Pancreas (tissue), 10 donors: ENCODE measurements at regions not wholly inside any gene's neighbourhood (a gene's known extent, or its start where the extent isn't known, plus 50 kb on each side); places are given as distances from the start of the nearest gene placed in this dataset.
A peak's percentile ranks its signal among the peaks of the same experiment; 100 is the strongest.

Source experiments
- ATAC-seq, 4 donors: fragments of 200-7000 bp; cut with Tn5 transposase; one replicate each; pipeline versions ENCODE4 v1.8.0 to v1.9.1; 2020; ENCODE audit warnings: mild to moderate bottlenecking in 4 of 4, moderate library complexity in 4 of 4
- DNase-seq, 6 donors: peaks; one replicate each; pipeline ENCODE4 v3.0.0-alpha.2; 2020
- FAIRE-seq: peaks from 2 replicates; lab custom pipeline; 2012; peaks lifted over from hg19 to GRCh38; lab: Jason Lieb, UNC
- H3K27ac ChIP-seq, 4 donors: fragments of 200-600 bp; sonication (generic); 1 replicate in 3 of 4; 2 replicates in 1 of 4; pipeline versions ENCODE4 v1.5.0 to v1.8.0; 2020
- H3K27me3 ChIP-seq, 4 donors: fragments of 200-600 bp; one replicate each; pipeline ENCODE4 v1.8.0; 2021
- H3K36me3 ChIP-seq, 3 donors: fragments of 200-600 bp; sonication (generic) in 1 of 3; one replicate each; pipeline versions ENCODE4 v1.5.0 to v1.8.0; 2020 to 2021
- H3K4me1 ChIP-seq, 3 donors: fragments of 200-600 bp; one replicate each; pipeline ENCODE4 v1.8.0; 2021
- H3K4me3 ChIP-seq, 4 donors: fragments of 200-600 bp; sonication (generic) in 2 of 4; one replicate each; pipeline versions ENCODE4 v1.5.0 to v1.8.0; 2020 to 2021
- H3K9me3 ChIP-seq, 4 donors: fragments of 200-600 bp; one replicate each; pipeline ENCODE4 v1.8.0; 2021
- CTCF ChIP-seq, 4 donors: fragments of 200-600 bp; sonication (generic) in 3 of 4; IDR thresholded peaks; one replicate each; pipeline versions ENCODE4 v1.5.0 to v1.8.0; 2021; ENCODE audit warnings: antibody characterized with exemption in 4 of 4
- WGBS, 2 donors: extraction: QIAGEN DNeasy Blood & Tissue Kit; methylation state at CpG; one replicate each; pipeline ENCODE4 v1.1.7; 2013; 5-methylcytosine and 5-hydroxymethylcytosine counted together
- intact Hi-C, 3 donors: fragments of 100-400 bp; cut with DNase I; formaldehyde crosslinking; loops; one replicate each; pipeline versions ENCODE4 v1.11.1 to v1.14.2; 2022
- donor health status: healthy with polysubstance abuse.
- donor health status: DM: no; HTN: no; CAD: no; lungs with moderate emphysema.
- donor health status: DM: no; HTN: no; CAD: no.
- donor health status: control.
- donor health status: control.
- donor health status: Bipolar disorder and iron deficiency.
- donor health status: DM: yes; HTN: yes; CAD: no.
- donor health status: DM: no; HTN: no; CAD: no.
- donor health status: DM: no; HTN: no; CAD: no.
- donor health status: DM: yes; HTN: yes; CAD: no.

DNA sequence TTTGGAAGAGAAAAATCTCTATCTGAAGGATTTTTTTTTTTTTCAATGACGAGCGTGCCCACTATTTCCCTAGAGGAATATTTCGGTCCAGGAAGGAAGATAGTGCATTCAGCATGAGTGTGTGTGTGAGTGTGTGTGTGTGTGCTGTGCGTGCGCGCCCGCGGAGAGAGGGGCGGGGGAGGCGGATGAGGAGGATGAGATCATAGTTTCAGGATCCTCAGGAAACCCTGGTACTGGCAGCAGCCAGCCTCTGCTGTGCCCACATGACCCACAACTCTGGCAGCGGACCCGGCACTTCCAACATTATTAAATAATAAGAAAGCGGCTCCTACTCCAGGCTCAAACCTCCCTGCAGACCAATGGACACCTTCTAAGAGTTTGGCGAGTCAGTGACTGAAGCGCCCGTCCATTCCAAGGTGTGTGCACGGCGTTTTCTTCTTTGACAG is 217.0 kb upstream of the DTNA start:
- H3K36me3 ChIP-seq = no peaks in the 10 kb centered on the region
- intact Hi-C loops = no loop called here
- H3K4me3 ChIP-seq = peak overlapping the region; percentile 60 to 77 (median 72)
- H3K27ac ChIP-seq = peak overlapping the region; percentile 79 to 95 (median 90)
- no peaks in the 10 kb centered on the region for H3K9me3 ChIP-seq
- DNase-seq (peak; percentile 87 to 94 (median 90)), ATAC-seq (peak; percentile 92 to 96 (median 93)), FAIRE-seq (no peak)
- WGBS, 2 donors = 0 to 2% methylated on average over 18 of the region's 18 CpGs
- H3K27me3 ChIP-seq = no peaks in the 10 kb centered on the region
- H3K4me1 ChIP-seq = peaks cover 5 to 20% (median 12%) of the 10 kb centered on the region in 3 donors
- no peak for TF ChIP-seq CTCF (IDR thresholded peaks at IDR 0.05)

DNA sequence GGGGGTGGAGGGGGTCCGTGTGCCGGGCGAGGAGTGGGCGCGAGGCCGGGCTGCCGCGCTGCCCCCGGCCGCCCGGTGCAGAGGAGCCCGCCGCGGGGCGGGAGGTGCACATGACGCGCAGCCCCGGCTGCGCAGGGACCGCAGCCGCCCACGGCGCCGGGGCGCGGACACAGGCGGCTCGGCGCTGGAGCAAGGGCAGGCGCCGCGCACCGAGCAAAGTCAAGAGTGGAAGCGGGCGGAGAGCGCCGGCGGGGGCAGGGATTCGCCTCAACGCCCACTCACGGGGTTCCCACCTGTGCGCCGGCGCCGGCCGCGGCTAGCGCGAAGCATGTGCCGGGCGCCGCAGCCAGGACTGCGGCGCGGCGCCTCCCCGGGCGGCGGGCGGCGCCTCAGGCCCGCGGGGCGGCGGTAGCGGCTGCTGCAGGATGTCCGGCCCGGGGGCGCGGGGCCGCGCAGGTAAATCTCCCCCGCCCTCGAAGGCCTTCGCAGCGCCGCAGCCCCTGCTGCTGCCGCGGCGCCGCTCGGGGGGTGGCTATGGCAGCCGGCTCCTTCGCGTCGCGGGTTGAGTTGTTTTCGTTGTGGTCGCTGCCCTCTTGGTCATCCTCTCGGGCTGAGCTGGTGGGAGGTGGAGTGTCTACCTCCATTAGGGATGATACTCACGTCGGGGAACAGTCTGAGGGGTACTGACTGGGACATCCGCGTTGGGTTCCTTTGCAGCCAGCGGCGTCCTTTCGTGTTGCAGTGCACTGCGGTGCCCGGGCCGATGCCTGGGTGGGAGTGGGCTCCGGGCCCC is 216.3 kb upstream of the DTNA start:
- FAIRE-seq (no peak), DNase-seq (peak; percentile 56 to 80 (median 66)), ATAC-seq (peak; percentile 75 to 84 (median 78))
- intact Hi-C loops = no loop called here
- Histone ChIP-seq H3K27me3 (no peaks in the 10 kb centered on the region), H3K4me3 (peak overlapping the region; percentile 60 to 77 (median 72)), H3K27ac (peak overlapping the region; percentile 79 to 95 (median 90)), H3K4me1 (peaks cover 5 to 20% (median 12%) of the 10 kb centered on the region in 3 donors), H3K9me3 (no peaks in the 10 kb centered on the region), H3K36me3 (no peaks in the 10 kb centered on the region)
- no peak for TF ChIP-seq CTCF (IDR thresholded peaks at IDR 0.05)
- WGBS, 2 donors = 0 to 1% methylated on average over 53 to 101 of the region's 101 CpGs

GRCh38 chr18:34494359-34494696 is 215.8 kb upstream of the DTNA start:
- Histone ChIP-seq H3K27ac (peak overlapping the region; percentile 79 to 95 (median 90)), H3K4me3 (peak overlapping the region; percentile 60 to 77 (median 72)), H3K9me3 (no peaks in the 10 kb centered on the region), H3K4me1 (peaks cover 5 to 20% (median 12%) of the 10 kb centered on the region in 3 donors), H3K36me3 (no peaks in the 10 kb centered on the region), H3K27me3 (no peaks in the 10 kb centered on the region)
- FAIRE-seq (no peak), ATAC-seq (peak; percentile 5 to 26 (median 19)), DNase-seq (peak in 5 of 6 donors; percentile 15 to 66 (median 28))
- 3% methylated on average over 16 of the region's 16 CpGs for WGBS, 2 donors
- no peak for TF ChIP-seq CTCF (IDR thresholded peaks at IDR 0.05)
- intact Hi-C loops = no loop called here

DNA sequence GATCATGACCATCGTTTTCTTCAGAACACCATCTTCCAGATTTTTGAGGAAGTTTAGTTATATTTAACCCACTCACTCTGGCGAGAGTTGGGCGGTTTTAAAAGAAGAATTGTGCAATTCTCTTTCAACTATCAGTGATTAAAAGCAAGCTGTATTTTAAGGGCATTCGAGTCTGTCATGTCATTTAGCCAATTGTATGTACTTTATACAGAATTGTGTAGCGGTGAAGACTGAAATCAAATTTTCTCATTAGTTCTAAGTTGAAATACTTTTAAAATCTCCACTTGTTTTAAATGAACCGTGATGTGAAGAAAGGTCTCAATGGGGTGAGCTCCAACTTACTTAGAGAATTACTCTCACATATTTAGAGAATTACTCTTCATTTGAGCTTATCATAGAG is 214.6 kb upstream of the DTNA start:
- no peaks in the 10 kb centered on the region for H3K27me3 ChIP-seq
- DNase-seq = no peak
- no peak for FAIRE-seq
- H3K36me3 ChIP-seq = no peaks in the 10 kb centered on the region
- H3K27ac ChIP-seq = peak overlapping the region in 1 of 4 donors; percentile 90
- intact Hi-C loops = no loop called here
- ATAC-seq = no peak
- H3K4me1 ChIP-seq = peaks cover 5 to 20% (median 12%) of the 10 kb centered on the region in 3 donors
- TF ChIP-seq CTCF (IDR thresholded peaks at IDR 0.05) = no peak
- H3K9me3 ChIP-seq = no peaks in the 10 kb centered on the region
- peak overlapping the region in 1 of 4 donors; percentile 77 for H3K4me3 ChIP-seq
- 9 to 13% methylated on average over 6 of the region's 6 CpGs for WGBS, 2 donors

- DNase-seq = no peak
- Histone ChIP-seq H3K4me1 (peaks cover 0 to 6% (median 4%) of the 10 kb centered on the region in 3 donors), H3K4me3 (no peak overlapping the region), H3K36me3 (no peaks in the 10 kb centered on the region), H3K27ac (no peak overlapping the region), H3K9me3 (no peaks in the 10 kb centered on the region), H3K27me3 (no peaks in the 10 kb centered on the region)
- peak in 2 of 4 donors; percentile 53 to 77 for ATAC-seq
- TF ChIP-seq CTCF (IDR thresholded peaks at IDR 0.05) = no peak
- FAIRE-seq = no peak
- intact Hi-C loops = no loop called here
- WGBS, 2 donors = 40 to 42% methylated on average over 4 of the region's 4 CpGs
These were observed 208.5 kb upstream of the DTNA start for GRCh38 chr18:34501553-34501952.
